ENCODE measurements at regions not wholly inside any gene's neighbourhood (a gene's known extent, or its start where the extent isn't known, plus 50 kb on each side); places are given as distances from the start of the nearest gene placed in this dataset.

- no peak for TF ChIP-seq CTCF (conservative IDR thresholded peaks at IDR 0.05; ENCODE audit: low read length)
- TF ChIP-seq EZH2phosphoT487 (IDR thresholded peaks at IDR 0.05; ENCODE audit: borderline replicate concordance, low read depth, low read length): no peak
Measured at GRCh38 chr6:6884916-6885315, 222.8 kb upstream of the RREB1 start.
